ENCODE measurements at regions not wholly inside any gene's neighbourhood (a gene's known extent, or its start where the extent isn't known, plus 50 kb on each side); places are given as distances from the start of the nearest gene placed in this dataset.

DNA sequence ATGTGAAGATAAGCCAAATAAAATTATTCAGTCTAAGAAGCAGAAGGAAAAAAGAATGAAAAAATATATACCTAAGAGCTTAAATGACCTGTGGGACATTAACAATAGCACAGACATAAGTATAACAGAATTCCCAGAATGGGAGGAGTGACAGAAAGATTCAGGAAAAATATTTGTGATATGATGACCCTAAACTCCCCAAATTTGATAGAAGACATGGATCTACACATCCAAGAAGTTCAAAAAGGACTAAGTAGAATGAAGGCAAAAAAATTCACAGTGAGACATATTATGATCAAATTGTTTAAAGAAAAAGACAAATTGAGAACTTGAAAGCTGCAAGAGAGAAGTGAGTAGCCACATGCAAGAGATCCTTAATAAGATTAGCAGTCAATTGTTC lies 211.4 kb upstream of the OR4E1 start:
- no peak for DNase-seq (ENCODE audit: low read depth)
- TF ChIP-seq, protein P1, sequence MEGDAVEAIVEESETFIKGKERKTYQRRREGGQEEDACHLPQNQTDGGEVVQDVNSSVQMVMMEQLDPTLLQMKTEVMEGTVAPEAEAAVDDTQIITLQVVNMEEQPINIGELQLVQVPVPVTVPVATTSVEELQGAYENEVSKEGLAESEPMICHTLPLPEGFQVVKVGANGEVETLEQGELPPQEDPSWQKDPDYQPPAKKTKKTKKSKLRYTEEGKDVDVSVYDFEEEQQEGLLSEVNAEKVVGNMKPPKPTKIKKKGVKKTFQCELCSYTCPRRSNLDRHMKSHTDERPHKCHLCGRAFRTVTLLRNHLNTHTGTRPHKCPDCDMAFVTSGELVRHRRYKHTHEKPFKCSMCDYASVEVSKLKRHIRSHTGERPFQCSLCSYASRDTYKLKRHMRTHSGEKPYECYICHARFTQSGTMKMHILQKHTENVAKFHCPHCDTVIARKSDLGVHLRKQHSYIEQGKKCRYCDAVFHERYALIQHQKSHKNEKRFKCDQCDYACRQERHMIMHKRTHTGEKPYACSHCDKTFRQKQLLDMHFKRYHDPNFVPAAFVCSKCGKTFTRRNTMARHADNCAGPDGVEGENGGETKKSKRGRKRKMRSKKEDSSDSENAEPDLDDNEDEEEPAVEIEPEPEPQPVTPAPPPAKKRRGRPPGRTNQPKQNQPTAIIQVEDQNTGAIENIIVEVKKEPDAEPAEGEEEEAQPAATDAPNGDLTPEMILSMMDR (conservative IDR thresholded peaks at IDR 0.05; ENCODE audit: control insufficient read depth, insufficient read depth, low read depth, low read length): no peak
- no peak overlapping the region for H3K4me3 ChIP-seq (ENCODE audit: control insufficient read depth, low read depth, low read length)

DNA sequence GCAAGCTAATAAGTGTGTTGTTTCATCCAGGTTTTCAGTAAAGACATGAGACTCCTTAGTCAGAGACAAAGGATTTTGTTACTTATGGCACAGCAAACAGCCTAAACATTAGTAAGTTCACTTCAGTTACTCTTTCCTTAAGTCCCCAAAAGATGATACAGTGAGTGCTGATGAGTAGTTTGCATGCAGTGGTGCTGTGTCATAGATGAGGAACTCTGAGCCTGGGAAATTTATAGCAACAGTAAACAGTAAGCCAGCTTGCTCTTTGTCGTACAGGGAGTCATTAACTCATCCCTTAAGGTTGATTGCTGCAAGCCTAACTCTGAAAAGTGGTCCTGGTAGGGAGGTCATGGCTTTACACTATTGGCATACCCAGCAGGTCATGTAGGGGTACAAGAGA lies 208.6 kb upstream of the OR4E1 start:
- peak; percentile 18 for DNase-seq (ENCODE audit: low read depth)
- TF ChIP-seq, protein P1 (conservative IDR thresholded peaks at IDR 0.05; ENCODE audit: control insufficient read depth, insufficient read depth, low read depth, low read length): no peak
- H3K4me3 ChIP-seq (ENCODE audit: control insufficient read depth, low read depth, low read length): no peak overlapping the region

DNA sequence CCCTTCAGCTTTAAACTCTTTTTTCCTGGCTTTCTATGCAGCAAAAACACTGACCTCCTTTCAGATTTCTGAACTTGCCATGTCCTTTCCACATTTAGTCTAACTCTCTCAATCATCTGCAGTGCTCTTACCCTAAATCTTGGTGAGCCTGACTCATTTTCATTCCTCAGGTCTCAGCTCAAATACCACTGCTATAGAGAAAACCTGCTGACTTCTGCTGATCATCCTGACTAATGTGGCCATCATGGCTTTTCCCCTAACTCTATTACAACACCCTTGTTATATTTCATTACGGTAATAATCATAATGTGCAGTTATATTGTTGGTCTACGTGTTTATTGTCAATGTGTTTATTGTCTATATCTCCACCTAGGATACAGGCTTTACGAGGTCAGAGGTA lies 207.3 kb upstream of the OR4E1 start:
- DNase-seq (ENCODE audit: low read depth): peak; percentile 2
- no peak overlapping the region for H3K4me3 ChIP-seq (ENCODE audit: control insufficient read depth, low read depth, low read length)
- TF ChIP-seq, protein P1 (conservative IDR thresholded peaks at IDR 0.05; ENCODE audit: control insufficient read depth, insufficient read depth, low read depth, low read length): no peak

DNA sequence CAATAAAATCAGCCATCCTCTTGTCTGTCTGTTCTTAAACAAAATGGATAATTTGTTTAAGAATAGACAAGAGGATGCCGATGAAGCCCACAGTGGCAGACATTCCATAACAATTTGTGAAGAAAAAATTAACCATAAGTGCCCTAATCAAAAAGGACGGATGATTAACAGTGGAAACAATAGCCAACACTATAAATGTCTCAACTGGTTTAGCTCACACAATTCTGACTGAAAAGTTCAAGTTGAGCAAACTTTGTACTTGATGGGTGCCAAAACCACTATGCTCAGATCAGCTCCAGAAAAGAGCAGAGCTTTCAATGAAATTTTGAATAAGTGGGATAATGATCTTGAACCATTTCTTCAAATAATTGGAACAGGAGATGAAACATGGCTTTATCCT lies 202.2 kb upstream of the OR4E1 start:
- no peak overlapping the region for H3K4me3 ChIP-seq (ENCODE audit: control insufficient read depth, low read depth, low read length)
- DNase-seq (ENCODE audit: low read depth): no peak
- TF ChIP-seq, protein P1 (conservative IDR thresholded peaks at IDR 0.05; ENCODE audit: control insufficient read depth, insufficient read depth, low read depth, low read length): no peak

DNA sequence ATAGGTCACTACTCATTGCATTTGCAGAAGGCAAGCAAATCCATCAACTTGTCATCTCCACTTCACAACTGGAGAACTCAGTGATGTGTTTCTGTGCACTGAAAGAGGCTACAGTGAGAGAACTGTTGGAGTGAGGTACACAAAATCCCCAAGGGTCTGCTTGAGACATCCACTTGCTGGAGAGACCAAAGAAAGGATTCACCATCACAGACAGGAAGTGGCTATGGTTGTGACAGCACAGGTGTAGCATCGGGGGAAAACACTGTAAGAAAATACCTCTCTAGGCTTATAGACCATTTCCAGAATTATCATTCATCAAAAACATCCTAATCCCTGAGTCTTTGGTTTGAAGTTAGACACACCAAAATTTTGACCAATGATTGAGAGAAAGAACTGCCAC lies 201.3 kb upstream of the OR4E1 start:
- TF ChIP-seq, protein P1 (conservative IDR thresholded peaks at IDR 0.05; ENCODE audit: control insufficient read depth, insufficient read depth, low read depth, low read length): no peak
- H3K4me3 ChIP-seq (ENCODE audit: control insufficient read depth, low read depth, low read length): no peak overlapping the region
- DNase-seq (ENCODE audit: low read depth): no peak

DNA sequence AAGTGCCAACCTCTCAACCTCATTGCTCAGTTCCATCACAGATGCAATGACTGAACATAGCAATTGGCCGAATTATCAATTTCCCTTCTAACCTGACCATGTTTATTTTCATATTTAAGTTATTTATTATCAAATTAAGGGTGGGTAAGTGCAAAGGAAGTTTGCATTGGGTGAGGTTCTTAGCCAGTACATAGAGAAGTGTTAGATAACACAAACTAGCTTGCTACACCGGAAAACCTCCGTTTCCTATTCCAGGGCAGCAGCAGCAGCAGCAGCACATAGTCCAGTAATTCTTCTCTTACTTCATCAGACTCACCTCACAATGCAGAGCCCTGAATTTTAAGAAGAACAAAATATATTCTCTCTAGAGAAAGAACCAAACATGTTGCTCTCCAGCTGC lies 200.5 kb upstream of the OR4E1 start:
- H3K4me3 ChIP-seq (ENCODE audit: control insufficient read depth, low read depth, low read length): no peak overlapping the region
- DNase-seq (ENCODE audit: low read depth): no peak

More for the DNA sequence above, 200.5 kb upstream of the OR4E1 start:
- TF ChIP-seq, protein P1 (conservative IDR thresholded peaks at IDR 0.05; ENCODE audit: control insufficient read depth, insufficient read depth, low read depth, low read length): no peak
